ENCODE measurements at regions not wholly inside any gene's neighbourhood (a gene's known extent, or its start where the extent isn't known, plus 50 kb on each side); places are given as distances from the start of the nearest gene placed in this dataset.

DNA sequence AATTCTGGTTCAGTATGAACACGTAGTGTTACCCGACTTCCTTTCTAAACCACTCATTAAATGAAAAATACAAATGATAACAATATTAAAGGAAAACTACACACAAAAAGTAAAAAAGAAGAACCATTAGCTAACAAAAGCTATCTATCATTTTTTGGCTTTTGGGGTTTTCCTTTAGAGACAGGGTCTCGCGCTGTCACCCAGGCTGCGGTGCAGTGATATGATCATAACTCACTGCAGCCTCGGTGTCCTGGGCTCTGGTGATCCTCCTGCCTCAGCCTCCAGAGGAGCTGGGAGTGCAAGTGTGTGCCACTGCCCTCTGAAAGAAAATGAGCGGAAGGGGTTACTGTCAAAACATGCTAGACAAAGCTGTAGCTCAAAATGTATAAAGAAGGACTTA is 238.2 kb upstream of the AVPR1A start:
- no peaks in the 10 kb centered on the region for H3K27me3 ChIP-seq (ENCODE audit: control insufficient read depth, extremely low read depth, insufficient read depth, low read length)
- H3K9ac ChIP-seq (ENCODE audit: control insufficient read depth, extremely low read depth, insufficient read depth, low read length): no peak overlapping the region
- H3K36me3 ChIP-seq (ENCODE audit: control insufficient read depth in 2 of 2, extremely low read depth in 1 of 2, insufficient read depth in 2 of 2, low read length in 2 of 2): no peaks in the 10 kb centered on the region
- TF ChIP-seq EZH2 (IDR thresholded peaks at IDR 0.05; ENCODE audit: low read length): no peak
- TF ChIP-seq, protein P1, sequence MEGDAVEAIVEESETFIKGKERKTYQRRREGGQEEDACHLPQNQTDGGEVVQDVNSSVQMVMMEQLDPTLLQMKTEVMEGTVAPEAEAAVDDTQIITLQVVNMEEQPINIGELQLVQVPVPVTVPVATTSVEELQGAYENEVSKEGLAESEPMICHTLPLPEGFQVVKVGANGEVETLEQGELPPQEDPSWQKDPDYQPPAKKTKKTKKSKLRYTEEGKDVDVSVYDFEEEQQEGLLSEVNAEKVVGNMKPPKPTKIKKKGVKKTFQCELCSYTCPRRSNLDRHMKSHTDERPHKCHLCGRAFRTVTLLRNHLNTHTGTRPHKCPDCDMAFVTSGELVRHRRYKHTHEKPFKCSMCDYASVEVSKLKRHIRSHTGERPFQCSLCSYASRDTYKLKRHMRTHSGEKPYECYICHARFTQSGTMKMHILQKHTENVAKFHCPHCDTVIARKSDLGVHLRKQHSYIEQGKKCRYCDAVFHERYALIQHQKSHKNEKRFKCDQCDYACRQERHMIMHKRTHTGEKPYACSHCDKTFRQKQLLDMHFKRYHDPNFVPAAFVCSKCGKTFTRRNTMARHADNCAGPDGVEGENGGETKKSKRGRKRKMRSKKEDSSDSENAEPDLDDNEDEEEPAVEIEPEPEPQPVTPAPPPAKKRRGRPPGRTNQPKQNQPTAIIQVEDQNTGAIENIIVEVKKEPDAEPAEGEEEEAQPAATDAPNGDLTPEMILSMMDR (optimal IDR thresholded peaks at IDR 0.05 in 1 of 3, IDR thresholded peaks at IDR 0.05 in 1 of 3, conservative IDR thresholded peaks at IDR 0.05 in 1 of 3; ENCODE audit: extremely low read depth in 1 of 3, insufficient read depth in 2 of 3, low read length in 3 of 3): no peak
- no peaks in the 10 kb centered on the region for H3K79me2 ChIP-seq (ENCODE audit: control insufficient read depth, insufficient read depth, low read length)
- H3K4me2 ChIP-seq (ENCODE audit: control insufficient read depth, extremely low read depth, insufficient read depth, low read depth, low read length): no peak overlapping the region
- dilution Hi-C loops (cut with MboI; ENCODE audit: extremely low pct_ligation_motif_present, low sequenced_read_pairs): no loop called here
- DNase-seq (ENCODE audit: low read depth, low spot score) (no peak), FAIRE-seq (no peak)
- no peaks in the 10 kb centered on the region for H3K9me3 ChIP-seq (ENCODE audit: control insufficient read depth, low read depth, low read length)
- H3K4me1 ChIP-seq (ENCODE audit: control insufficient read depth, extremely low read depth, insufficient read depth, low read length): no peaks in the 10 kb centered on the region
- no peak overlapping the region for H2AFZ ChIP-seq (ENCODE audit: control insufficient read depth, low read length)
- no peaks in the 10 kb centered on the region for H3K9me1 ChIP-seq (ENCODE audit: control insufficient read depth, extremely low read depth, insufficient read depth, low read length)
- no peak overlapping the region for H3K27ac ChIP-seq (ENCODE audit: control insufficient read depth, insufficient read depth, low read length)
- H4K20me1 ChIP-seq (ENCODE audit: control insufficient read depth, extremely low read depth, insufficient read depth, low read length): no peaks in the 10 kb centered on the region
- no peak overlapping the region for H3K4me3 ChIP-seq (ENCODE audit: control insufficient read depth in 2 of 3, extremely low read depth in 1 of 3, insufficient read depth in 2 of 3, low read depth in 1 of 3, low read length in 3 of 3)

DNA sequence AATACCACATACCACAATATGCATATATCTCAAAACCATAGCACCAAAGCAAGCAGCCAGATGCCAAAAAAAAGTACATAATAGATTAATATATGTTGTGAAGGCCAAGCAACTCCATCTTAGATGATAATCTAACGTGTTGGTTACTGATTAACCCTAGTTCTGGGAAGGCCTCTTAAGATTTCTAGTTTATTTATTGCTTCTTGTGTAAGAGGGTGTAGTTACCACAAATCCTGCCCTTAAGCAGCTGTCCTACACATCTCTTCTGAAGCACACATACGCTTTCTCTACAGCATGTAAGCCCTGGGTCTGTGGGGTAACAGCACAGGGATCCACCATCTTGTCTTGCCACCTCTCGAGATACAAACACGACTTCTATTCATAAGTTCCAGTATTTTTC is 236.8 kb upstream of the AVPR1A start:
- H3K9ac ChIP-seq (ENCODE audit: control insufficient read depth, extremely low read depth, insufficient read depth, low read length): no peak overlapping the region
- H2AFZ ChIP-seq (ENCODE audit: control insufficient read depth, low read length): no peak overlapping the region
- dilution Hi-C loops (cut with MboI; ENCODE audit: extremely low pct_ligation_motif_present, low sequenced_read_pairs): no loop called here
- H4K20me1 ChIP-seq (ENCODE audit: control insufficient read depth, extremely low read depth, insufficient read depth, low read length): no peaks in the 10 kb centered on the region
- no peaks in the 10 kb centered on the region for H3K9me3 ChIP-seq (ENCODE audit: control insufficient read depth, low read depth, low read length)
- no peak for TF ChIP-seq EZH2 (IDR thresholded peaks at IDR 0.05; ENCODE audit: low read length)
- TF ChIP-seq, protein P1 (optimal IDR thresholded peaks at IDR 0.05 in 1 of 3, IDR thresholded peaks at IDR 0.05 in 1 of 3, conservative IDR thresholded peaks at IDR 0.05 in 1 of 3; ENCODE audit: extremely low read depth in 1 of 3, insufficient read depth in 2 of 3, low read length in 3 of 3): no peak
- H3K4me1 ChIP-seq (ENCODE audit: control insufficient read depth, extremely low read depth, insufficient read depth, low read length): no peaks in the 10 kb centered on the region
- H3K27ac ChIP-seq (ENCODE audit: control insufficient read depth, insufficient read depth, low read length): no peak overlapping the region
- H3K4me3 ChIP-seq (ENCODE audit: control insufficient read depth in 2 of 3, extremely low read depth in 1 of 3, insufficient read depth in 2 of 3, low read depth in 1 of 3, low read length in 3 of 3): no peak overlapping the region
- no peaks in the 10 kb centered on the region for H3K36me3 ChIP-seq (ENCODE audit: control insufficient read depth in 2 of 2, extremely low read depth in 1 of 2, insufficient read depth in 2 of 2, low read length in 2 of 2)
- FAIRE-seq (no peak), DNase-seq (ENCODE audit: low read depth, low spot score) (no peak)
- H3K4me2 ChIP-seq (ENCODE audit: control insufficient read depth, extremely low read depth, insufficient read depth, low read depth, low read length): no peak overlapping the region
- no peaks in the 10 kb centered on the region for H3K79me2 ChIP-seq (ENCODE audit: control insufficient read depth, insufficient read depth, low read length)
- no peaks in the 10 kb centered on the region for H3K27me3 ChIP-seq (ENCODE audit: control insufficient read depth, extremely low read depth, insufficient read depth, low read length)
- H3K9me1 ChIP-seq (ENCODE audit: control insufficient read depth, extremely low read depth, insufficient read depth, low read length): no peaks in the 10 kb centered on the region
